ENCODE measurements at regions not wholly inside any gene's neighbourhood (a gene's known extent, or its start where the extent isn't known, plus 50 kb on each side); places are given as distances from the start of the nearest gene placed in this dataset.
"Not testable (repeated sequence)": the region's sequence is repeated elsewhere in the genome, so short reads cannot be mapped to it uniquely, and the experiment has no call there.

DNA sequence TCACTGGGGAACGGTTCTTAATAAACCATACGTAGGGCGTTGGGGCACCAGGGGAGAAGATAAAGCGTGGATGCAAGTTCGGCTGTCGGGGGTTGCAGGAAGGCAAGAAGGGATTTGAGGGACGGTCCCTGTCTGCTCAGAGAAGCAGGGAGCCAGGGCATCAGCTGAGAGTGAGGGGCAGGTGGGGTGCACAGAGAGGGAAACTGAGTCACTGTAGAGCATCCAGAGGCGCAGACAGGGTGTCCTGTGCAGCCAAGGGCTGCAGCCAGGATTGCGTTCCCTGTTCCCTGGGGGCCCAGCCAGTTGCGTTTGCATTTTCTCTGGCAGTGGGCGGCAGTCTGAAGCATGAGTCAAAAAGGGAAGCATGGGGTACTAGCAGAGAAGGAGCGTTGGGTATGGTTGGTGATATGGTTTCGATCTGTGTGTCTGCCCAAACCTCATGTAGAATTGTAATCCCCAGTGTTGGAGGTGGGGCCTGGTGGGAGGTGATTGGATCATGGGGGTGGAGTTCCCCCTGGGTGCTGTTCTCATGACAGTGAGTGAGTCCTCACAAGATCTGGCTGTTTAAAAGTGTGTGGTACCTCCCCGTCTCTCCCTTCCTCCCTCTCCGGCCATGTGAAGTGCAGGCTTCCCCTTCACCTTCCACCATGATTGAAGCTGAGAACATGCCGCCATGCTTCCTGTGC, 202.9 kb downstream of the NDUFA10 start:
- no peak overlapping the region for H3K27ac ChIP-seq (ENCODE audit: low read length)
- no peaks in the 10 kb centered on the region for H3K36me3 ChIP-seq (ENCODE audit: insufficient read depth, low read depth, low read length)
- no peak overlapping the region for H3K4me3 ChIP-seq (ENCODE audit: low read length)
- H3K4me1 ChIP-seq (ENCODE audit: insufficient read depth, low read length), result no peaks in the 10 kb centered on the region
- H3K9me3 ChIP-seq (ENCODE audit: insufficient read depth, low read depth, low read length), result no peaks in the 10 kb centered on the region
- no peaks in the 10 kb centered on the region for H3K27me3 ChIP-seq (ENCODE audit: insufficient read depth, low read length)
- H3K9ac ChIP-seq (ENCODE audit: low read depth, low read length), result no peak overlapping the region

DNA sequence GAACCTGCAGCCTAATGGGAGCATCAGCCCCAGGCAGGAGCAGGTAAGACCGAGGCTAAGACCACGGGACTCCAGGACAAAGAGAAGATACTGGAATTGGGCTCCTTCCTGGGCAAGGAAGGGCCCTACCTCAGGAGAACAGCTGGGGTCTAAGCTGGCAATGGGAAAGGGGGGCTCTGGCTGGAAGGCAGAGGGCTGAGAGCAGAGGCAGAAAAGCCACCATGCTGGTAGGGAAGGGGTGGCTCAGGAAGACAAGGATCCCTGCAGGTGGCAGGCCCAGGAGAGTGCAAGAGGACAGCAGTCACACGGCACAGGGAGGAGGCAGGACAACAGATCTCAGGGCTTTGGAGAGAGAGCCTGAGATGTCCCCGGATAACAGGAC, 203.5 kb downstream of the NDUFA10 start:
- Histone ChIP-seq H3K4me1 (ENCODE audit: insufficient read depth, low read length) (no peaks in the 10 kb centered on the region), H3K9ac (ENCODE audit: low read depth, low read length) (no peak overlapping the region), H3K9me3 (ENCODE audit: insufficient read depth, low read depth, low read length) (no peaks in the 10 kb centered on the region), H3K27ac (ENCODE audit: low read length) (no peak overlapping the region), H3K36me3 (ENCODE audit: insufficient read depth, low read depth, low read length) (no peaks in the 10 kb centered on the region), H3K4me3 (ENCODE audit: low read length) (no peak overlapping the region), H3K27me3 (ENCODE audit: insufficient read depth, low read length) (no peaks in the 10 kb centered on the region)

DNA sequence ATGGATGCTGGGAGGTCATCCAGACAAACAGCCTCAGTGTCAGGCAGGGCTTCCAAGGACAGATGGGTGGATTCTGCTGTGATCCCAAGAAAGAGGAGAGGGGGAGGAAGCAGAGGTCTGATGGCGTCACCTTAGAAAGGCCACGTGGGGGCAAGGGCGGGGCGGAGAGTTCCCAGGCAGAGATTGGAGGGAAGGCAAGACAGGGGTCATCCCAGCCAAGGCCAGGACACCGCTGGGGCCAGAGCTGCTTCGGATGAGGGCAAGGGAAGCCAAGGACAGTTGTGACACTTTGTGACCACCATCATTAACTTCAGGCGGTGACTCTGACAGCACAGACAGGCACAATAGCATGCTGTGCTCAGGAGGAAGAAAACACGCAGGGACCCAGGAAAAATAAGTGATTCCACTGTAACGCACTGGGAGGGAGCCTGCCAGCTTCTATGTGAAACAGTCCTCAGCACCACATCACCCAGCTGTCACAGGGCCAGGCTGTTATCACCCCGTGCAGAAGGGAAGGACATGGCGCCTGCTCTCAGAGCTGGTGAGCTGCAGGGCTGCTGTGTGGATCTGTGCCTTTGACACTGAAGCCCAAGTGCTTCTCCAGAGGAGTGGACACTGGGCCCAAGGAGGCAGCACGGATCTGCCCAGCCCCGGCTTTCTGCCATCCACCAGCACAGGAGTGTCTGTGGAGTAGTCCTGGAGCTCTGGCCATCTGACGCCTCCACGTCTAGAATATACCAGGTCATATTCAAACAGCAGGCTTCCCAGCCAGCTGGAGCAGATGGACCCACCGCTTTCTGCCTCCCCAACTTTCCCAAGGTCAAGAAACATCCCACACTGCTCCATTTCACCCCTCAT, 204.1 kb downstream of the NDUFA10 start:
- no peak overlapping the region for H3K9ac ChIP-seq (ENCODE audit: low read depth, low read length)
- H3K27me3 ChIP-seq (ENCODE audit: insufficient read depth, low read length), result no peaks in the 10 kb centered on the region
- H3K9me3 ChIP-seq (ENCODE audit: insufficient read depth, low read depth, low read length), result no peaks in the 10 kb centered on the region
- no peak overlapping the region for H3K27ac ChIP-seq (ENCODE audit: low read length)
- no peaks in the 10 kb centered on the region for H3K4me1 ChIP-seq (ENCODE audit: insufficient read depth, low read length)
- no peak overlapping the region for H3K4me3 ChIP-seq (ENCODE audit: low read length)
- H3K36me3 ChIP-seq (ENCODE audit: insufficient read depth, low read depth, low read length), result no peaks in the 10 kb centered on the region

DNA sequence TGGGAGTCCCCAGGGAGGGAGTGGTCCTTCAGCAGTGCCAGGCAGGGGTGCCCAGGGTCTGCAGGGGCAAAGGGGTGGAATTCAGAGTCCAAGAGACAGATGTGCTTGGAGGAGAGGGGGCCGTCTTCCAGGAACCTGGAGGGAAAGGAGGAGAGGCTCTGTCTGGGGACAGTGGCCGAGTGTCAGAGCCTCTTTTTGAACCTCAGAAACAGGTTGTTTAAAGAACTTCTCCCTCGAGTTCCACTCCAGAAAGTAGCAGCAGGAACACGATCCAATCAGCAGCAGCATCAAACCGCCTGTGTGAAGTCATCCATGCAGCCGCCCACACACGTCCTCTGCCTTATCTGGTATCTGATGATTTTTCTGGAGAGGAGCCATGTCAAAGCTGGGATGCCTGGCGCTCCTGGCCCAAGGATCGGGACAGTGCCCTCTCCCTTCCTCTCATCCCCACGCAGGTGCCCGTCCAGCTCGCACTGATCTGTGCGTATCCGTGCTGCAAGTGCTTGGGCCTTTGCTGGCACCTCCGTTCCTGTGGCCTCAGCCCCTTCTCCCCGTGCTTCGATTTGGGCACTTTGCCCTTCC, 205.1 kb downstream of the NDUFA10 start:
- Histone ChIP-seq H3K4me1 (ENCODE audit: insufficient read depth, low read length) (no peaks in the 10 kb centered on the region), H3K9me3 (ENCODE audit: insufficient read depth, low read depth, low read length) (no peaks in the 10 kb centered on the region), H3K4me3 (ENCODE audit: low read length) (no peak overlapping the region), H3K9ac (ENCODE audit: low read depth, low read length) (no peak overlapping the region), H3K36me3 (ENCODE audit: insufficient read depth, low read depth, low read length) (no peaks in the 10 kb centered on the region), H3K27me3 (ENCODE audit: insufficient read depth, low read length) (no peaks in the 10 kb centered on the region), H3K27ac (ENCODE audit: low read length) (no peak overlapping the region)

DNA sequence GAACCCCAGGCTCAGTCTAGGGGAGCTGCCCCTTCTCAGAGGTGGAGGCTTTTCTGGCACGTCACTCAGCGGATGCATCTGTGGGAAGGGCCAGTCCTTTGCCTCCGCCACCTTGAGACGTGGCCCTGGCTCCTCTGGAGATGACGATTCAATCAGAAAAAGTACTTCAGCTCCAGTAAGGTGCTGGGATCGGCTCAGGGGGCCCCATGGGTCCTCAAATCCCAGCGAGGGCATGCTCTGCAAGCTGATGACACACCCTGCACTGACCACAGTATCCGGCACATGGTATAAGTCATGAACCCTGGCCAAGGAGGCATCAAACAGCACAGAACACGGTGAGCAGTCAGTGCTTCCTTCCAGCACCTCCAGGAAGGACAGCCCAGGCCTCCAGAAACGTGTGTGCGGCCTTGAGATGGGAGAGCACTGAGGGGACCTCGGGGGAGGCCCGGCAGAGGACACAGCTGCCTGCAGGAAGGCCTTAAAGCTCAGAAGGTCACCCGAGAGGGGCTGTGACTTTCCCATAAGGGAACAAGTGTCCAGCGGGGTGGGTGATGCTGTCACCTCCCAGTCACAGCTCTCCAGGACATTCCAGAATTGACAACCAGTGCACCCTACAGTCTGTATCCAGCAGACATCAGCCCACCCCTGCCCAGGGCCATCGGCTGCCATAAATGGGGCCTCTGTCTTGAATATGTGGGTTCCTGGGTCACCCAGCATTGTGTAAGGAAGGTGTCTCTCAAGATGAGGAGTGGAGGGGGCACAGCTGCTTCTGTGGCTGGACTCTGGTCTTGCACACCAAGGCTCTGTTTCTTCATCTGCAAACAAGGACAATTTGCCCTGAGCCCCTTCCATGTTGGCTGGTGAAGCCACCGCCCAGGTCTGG, 205.8 kb downstream of the NDUFA10 start:
- Histone ChIP-seq H3K4me1 (ENCODE audit: insufficient read depth, low read length) (no peaks in the 10 kb centered on the region), H3K27me3 (ENCODE audit: insufficient read depth, low read length) (no peaks in the 10 kb centered on the region), H3K36me3 (ENCODE audit: insufficient read depth, low read depth, low read length) (no peaks in the 10 kb centered on the region), H3K27ac (ENCODE audit: low read length) (no peak overlapping the region), H3K9me3 (ENCODE audit: insufficient read depth, low read depth, low read length) (no peaks in the 10 kb centered on the region), H3K9ac (ENCODE audit: low read depth, low read length) (no peak overlapping the region), H3K4me3 (ENCODE audit: low read length) (no peak overlapping the region)

DNA sequence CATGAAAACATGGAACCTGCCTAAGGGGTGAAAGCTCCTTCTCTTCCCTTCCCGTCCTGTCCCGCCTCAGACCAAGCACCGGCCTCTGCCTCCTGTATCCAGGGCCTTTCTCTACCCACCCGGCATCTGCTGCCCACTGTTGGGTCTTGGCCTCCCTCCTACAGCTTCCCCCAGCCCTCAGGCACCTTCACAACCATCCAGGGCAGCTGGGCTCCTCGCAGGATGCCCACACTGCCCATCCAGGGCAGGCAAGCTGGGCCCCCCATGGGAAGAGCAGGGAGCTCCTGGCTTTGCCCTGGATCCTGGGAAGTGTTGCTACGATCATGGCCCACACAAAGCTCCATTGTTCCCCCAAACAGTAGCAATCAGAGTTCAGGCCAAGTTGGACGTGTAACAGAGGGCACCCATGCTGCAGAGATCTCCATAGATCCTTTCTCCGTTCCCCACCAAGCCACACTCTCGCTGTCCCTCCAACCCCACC, 206.6 kb downstream of the NDUFA10 start:
- Histone ChIP-seq H3K36me3 (ENCODE audit: insufficient read depth, low read depth, low read length) (no peaks in the 10 kb centered on the region), H3K27me3 (ENCODE audit: insufficient read depth, low read length) (no peaks in the 10 kb centered on the region), H3K27ac (ENCODE audit: low read length) (no peak overlapping the region), H3K9ac (ENCODE audit: low read depth, low read length) (no peak overlapping the region), H3K9me3 (ENCODE audit: insufficient read depth, low read depth, low read length) (no peaks in the 10 kb centered on the region), H3K4me3 (ENCODE audit: low read length) (no peak overlapping the region), H3K4me1 (ENCODE audit: insufficient read depth, low read length) (no peaks in the 10 kb centered on the region)

DNA sequence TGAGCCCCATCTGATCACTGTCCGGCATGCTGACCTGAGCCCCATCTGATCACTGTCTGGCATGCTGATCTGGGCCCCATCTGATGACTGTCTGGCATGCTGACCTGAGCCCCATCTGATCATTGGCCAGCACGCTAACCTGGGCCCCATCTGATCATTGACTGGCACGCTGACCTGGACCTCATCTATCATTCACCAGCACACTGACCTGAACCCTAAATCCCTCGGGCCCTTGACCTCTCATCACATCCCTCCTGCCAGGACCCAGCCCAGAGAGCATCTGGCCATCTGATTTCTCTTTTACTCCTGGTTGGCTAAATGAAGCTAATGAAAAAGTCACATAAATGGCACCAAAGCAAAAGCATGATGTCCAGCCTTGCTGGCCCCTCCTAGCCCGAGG, 207.1 kb downstream of the NDUFA10 start:
- Histone ChIP-seq H3K27me3 (ENCODE audit: insufficient read depth, low read length) (no peaks in the 10 kb centered on the region), H3K9ac (ENCODE audit: low read depth, low read length) (no peak overlapping the region), H3K4me1 (ENCODE audit: insufficient read depth, low read length) (no peaks in the 10 kb centered on the region), H3K27ac (ENCODE audit: low read length) (no peak overlapping the region), H3K36me3 (ENCODE audit: insufficient read depth, low read depth, low read length) (no peaks in the 10 kb centered on the region), H3K4me3 (ENCODE audit: low read length) (no peak overlapping the region), H3K9me3 (ENCODE audit: insufficient read depth, low read depth, low read length) (no peaks in the 10 kb centered on the region)

DNA sequence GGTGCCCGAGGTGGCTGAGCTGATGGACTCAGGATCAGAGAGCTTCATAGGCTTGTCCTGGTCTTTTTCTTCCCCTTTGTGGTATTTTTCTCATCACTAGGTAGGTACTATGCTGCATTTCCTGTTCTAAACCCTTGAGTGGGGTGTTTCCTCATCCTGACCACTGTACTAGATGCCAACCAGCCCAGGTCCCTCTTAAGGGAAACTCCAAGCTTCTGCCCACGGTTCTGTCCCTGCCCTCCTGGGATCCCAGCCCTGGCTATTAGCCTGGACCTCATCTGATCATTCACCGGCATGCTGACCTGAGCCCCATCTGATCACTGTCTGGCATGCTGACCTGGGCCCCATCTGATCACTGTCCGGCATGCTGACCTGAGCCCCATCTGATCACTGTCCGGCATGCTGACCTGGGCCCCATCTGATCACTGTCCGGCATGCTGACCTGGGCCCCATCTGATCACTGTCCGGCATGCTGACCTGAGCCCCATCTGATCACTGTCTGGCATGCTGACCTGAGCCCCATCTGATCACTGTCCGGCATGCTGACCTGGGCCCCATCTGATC, 207.6 kb downstream of the NDUFA10 start:
- not testable (repeated sequence) for H3K9ac ChIP-seq (ENCODE audit: low read depth, low read length); H3K9me3 ChIP-seq (ENCODE audit: insufficient read depth, low read depth, low read length); H3K4me1 ChIP-seq (ENCODE audit: insufficient read depth, low read length); H3K27ac ChIP-seq (ENCODE audit: low read length); H3K36me3 ChIP-seq (ENCODE audit: insufficient read depth, low read depth, low read length); H3K27me3 ChIP-seq (ENCODE audit: insufficient read depth, low read length); H3K4me3 ChIP-seq (ENCODE audit: low read length)

DNA sequence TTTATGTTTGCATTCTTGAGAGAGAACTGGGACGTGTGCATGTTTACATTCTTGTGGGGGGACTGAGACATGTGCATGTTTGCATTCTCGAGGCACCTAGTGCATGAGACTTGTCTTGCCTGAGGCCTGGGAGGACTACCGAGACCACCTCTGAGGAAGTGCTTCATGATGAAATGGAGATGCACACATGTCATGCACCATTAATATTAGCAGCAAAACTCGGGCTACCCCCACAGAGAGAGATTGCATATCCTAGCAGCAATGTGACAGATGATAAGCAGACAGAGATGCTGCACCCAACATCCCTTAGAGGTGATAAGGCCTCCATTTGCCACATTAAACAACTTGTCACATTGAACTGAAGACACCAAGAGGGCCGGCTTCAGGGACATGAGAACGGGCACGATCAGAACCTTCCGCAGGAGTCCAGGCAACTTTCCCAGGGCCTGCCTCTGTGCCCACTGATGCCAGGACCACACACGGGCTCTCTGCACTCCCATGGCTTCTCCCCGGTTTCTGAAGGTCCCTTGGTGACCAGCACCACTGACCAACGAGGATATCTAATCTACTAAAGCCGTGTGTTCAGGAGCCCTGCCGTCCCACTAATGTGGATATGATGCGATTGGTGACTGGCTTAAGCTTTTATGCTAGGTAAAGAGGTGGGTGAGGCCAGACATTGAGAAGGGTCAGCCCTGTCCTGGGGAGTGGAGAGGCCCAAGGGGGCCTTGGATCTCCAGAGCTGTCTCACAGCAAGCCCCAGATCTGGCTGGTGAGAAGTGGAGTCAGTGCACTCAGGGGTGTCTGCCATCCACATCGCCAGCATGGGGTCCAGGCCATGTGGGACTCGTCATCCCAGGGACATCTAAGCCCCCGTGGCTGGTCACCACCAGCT, 208.3 kb downstream of the NDUFA10 start:
- H3K4me1 ChIP-seq (ENCODE audit: insufficient read depth, low read length), result no peaks in the 10 kb centered on the region
- no peak overlapping the region for H3K9ac ChIP-seq (ENCODE audit: low read depth, low read length)
- no peak overlapping the region for H3K4me3 ChIP-seq (ENCODE audit: low read length)
- H3K36me3 ChIP-seq (ENCODE audit: insufficient read depth, low read depth, low read length), result no peaks in the 10 kb centered on the region
- no peaks in the 10 kb centered on the region for H3K27me3 ChIP-seq (ENCODE audit: insufficient read depth, low read length)
- no peak overlapping the region for H3K27ac ChIP-seq (ENCODE audit: low read length)
- H3K9me3 ChIP-seq (ENCODE audit: insufficient read depth, low read depth, low read length), result no peaks in the 10 kb centered on the region

DNA sequence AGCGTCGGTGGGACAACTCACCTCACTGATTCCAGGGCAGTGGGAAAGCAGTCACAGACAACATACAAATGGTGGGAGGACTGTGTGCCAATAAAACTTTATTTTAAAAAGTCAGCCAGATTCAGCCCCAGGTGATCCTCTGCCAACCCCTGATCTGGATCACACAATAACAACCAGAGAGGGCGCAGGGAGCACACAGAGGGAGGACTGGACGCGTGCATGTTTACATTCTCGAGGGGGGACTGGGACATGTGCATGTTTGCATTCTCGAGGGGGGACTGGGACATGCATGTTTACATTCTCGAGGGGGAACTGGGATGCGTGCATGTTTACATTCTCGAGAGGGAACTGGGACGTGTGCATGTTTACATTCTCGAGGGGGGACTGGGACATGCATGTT, 209.5 kb downstream of the NDUFA10 start:
- no peaks in the 10 kb centered on the region for H3K27me3 ChIP-seq (ENCODE audit: insufficient read depth, low read length)
- H3K27ac ChIP-seq (ENCODE audit: low read length), result no peak overlapping the region
- H3K4me1 ChIP-seq (ENCODE audit: insufficient read depth, low read length), result no peaks in the 10 kb centered on the region
- H3K36me3 ChIP-seq (ENCODE audit: insufficient read depth, low read depth, low read length), result no peaks in the 10 kb centered on the region
- H3K4me3 ChIP-seq (ENCODE audit: low read length), result no peak overlapping the region
- no peak overlapping the region for H3K9ac ChIP-seq (ENCODE audit: low read depth, low read length)
- H3K9me3 ChIP-seq (ENCODE audit: insufficient read depth, low read depth, low read length), result no peaks in the 10 kb centered on the region

All from iPS-20b (cell line).